ENCODE measurements at regions not wholly inside any gene's neighbourhood (a gene's known extent, or its start where the extent isn't known, plus 50 kb on each side); places are given as distances from the start of the nearest gene placed in this dataset.

DNA sequence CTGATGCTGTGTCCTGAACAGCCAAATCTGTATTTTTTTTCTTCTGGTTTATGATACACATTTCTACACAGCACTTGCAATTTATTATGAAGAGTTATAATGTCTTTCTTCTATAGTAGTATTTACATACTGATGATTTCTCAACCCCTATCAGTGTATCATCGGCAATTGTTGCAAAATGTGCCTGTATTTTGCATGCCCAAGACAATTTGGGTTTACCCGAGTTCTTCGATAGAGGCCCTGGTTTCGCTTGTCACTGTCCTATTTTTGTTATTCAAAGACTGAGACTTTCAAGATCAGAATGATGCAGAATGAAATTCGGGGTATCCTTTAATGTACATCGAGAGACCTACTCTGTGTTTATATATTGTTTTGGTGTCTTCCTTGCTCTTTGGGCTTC is 184.5 kb upstream of the PRSS58 start:
- DNase-seq (ENCODE audit: low read depth in 2 of 2): no peak
- H2AFZ ChIP-seq (ENCODE audit: low read length): no peak overlapping the region
- H3K4me2 ChIP-seq (ENCODE audit: extremely low read depth, insufficient read depth, low read length): no peak overlapping the region
- no peaks in the 10 kb centered on the region for H3K27me3 ChIP-seq (ENCODE audit: control insufficient read depth, insufficient read depth, low read length)
- no peaks in the 10 kb centered on the region for H3K9me3 ChIP-seq (ENCODE audit: control insufficient read depth, insufficient read depth, low read depth, low read length)
- no peak overlapping the region for H3K4me3 ChIP-seq (replicated peaks in 1 of 4; ENCODE audit: control extremely low read depth in 1 of 4, insufficient read depth in 1 of 4, low read depth in 3 of 4, low read length in 4 of 4)
- H3K36me3 ChIP-seq (ENCODE audit: control insufficient read depth, insufficient read depth, low read length): no peaks in the 10 kb centered on the region
- H3K4me1 ChIP-seq (ENCODE audit: control insufficient read depth, extremely low read depth, insufficient read depth, low read length): peaks cover 9% of the 10 kb centered on the region
- TF ChIP-seq, protein P1, sequence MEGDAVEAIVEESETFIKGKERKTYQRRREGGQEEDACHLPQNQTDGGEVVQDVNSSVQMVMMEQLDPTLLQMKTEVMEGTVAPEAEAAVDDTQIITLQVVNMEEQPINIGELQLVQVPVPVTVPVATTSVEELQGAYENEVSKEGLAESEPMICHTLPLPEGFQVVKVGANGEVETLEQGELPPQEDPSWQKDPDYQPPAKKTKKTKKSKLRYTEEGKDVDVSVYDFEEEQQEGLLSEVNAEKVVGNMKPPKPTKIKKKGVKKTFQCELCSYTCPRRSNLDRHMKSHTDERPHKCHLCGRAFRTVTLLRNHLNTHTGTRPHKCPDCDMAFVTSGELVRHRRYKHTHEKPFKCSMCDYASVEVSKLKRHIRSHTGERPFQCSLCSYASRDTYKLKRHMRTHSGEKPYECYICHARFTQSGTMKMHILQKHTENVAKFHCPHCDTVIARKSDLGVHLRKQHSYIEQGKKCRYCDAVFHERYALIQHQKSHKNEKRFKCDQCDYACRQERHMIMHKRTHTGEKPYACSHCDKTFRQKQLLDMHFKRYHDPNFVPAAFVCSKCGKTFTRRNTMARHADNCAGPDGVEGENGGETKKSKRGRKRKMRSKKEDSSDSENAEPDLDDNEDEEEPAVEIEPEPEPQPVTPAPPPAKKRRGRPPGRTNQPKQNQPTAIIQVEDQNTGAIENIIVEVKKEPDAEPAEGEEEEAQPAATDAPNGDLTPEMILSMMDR (conservative IDR thresholded peaks at IDR 0.05 in 1 of 2, IDR thresholded peaks at IDR 0.05 in 1 of 2; ENCODE audit: low read depth in 1 of 2, low read length in 2 of 2): no peak
- no peak for TF ChIP-seq EZH2 (IDR thresholded peaks at IDR 0.05; ENCODE audit: low read length, missing control alignments)
- no peak overlapping the region for H3K27ac ChIP-seq (ENCODE audit: insufficient read depth, low read length)
- no peaks in the 10 kb centered on the region for H3K79me2 ChIP-seq (ENCODE audit: control insufficient read depth, insufficient read depth, low read length)
- no peak overlapping the region for H3K9ac ChIP-seq (ENCODE audit: insufficient read depth, low read length)
- no peaks in the 10 kb centered on the region for H4K20me1 ChIP-seq (ENCODE audit: control insufficient read depth, extremely low read depth, insufficient read depth, low read length)

DNA sequence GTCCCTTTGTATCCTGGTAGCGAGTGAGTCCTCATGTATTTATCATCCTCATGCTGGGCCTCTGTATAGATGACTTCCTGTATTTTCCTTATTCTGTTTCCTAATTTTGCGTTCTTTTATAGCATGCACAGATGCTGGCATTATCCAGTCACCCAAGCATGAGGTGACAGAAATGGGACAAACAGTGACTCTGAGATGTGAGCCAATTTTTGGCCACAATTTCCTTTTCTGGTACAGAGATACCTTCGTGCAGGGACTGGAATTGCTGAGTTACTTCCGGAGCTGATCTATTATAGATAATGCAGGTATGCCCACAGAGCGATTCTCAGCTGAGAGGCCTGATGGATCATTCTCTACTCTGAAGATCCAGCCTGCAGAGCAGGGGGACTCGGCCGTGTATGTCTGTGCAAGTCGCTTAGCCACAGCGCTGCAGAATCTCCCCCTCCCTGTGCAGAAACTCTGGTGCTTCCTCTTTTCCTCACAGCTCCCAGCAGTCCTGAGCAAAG is 183.1 kb upstream of the PRSS58 start:
- Histone ChIP-seq H2AFZ (ENCODE audit: low read length) (no peak overlapping the region), H3K9ac (ENCODE audit: insufficient read depth, low read length) (no peak overlapping the region), H3K27me3 (ENCODE audit: control insufficient read depth, insufficient read depth, low read length) (no peaks in the 10 kb centered on the region), H4K20me1 (ENCODE audit: control insufficient read depth, extremely low read depth, insufficient read depth, low read length) (no peaks in the 10 kb centered on the region), H3K4me1 (ENCODE audit: control insufficient read depth, extremely low read depth, insufficient read depth, low read length) (peaks cover 9% of the 10 kb centered on the region), H3K4me2 (ENCODE audit: extremely low read depth, insufficient read depth, low read length) (peak overlapping the region; percentile 38), H3K9me3 (ENCODE audit: control insufficient read depth, insufficient read depth, low read depth, low read length) (no peaks in the 10 kb centered on the region), H3K79me2 (ENCODE audit: control insufficient read depth, insufficient read depth, low read length) (no peaks in the 10 kb centered on the region), H3K36me3 (ENCODE audit: control insufficient read depth, insufficient read depth, low read length) (no peaks in the 10 kb centered on the region), H3K27ac (ENCODE audit: insufficient read depth, low read length) (peak overlapping the region; percentile 43), H3K4me3 (replicated peaks in 1 of 4; ENCODE audit: control extremely low read depth in 1 of 4, insufficient read depth in 1 of 4, low read depth in 3 of 4, low read length in 4 of 4) (no peak overlapping the region)
- TF ChIP-seq, protein P1 (conservative IDR thresholded peaks at IDR 0.05 in 1 of 2, IDR thresholded peaks at IDR 0.05 in 1 of 2; ENCODE audit: low read depth in 1 of 2, low read length in 2 of 2): no peak
- no peak for TF ChIP-seq EZH2 (IDR thresholded peaks at IDR 0.05; ENCODE audit: low read length, missing control alignments)
- DNase-seq (ENCODE audit: low read depth in 2 of 2): no peak

DNA sequence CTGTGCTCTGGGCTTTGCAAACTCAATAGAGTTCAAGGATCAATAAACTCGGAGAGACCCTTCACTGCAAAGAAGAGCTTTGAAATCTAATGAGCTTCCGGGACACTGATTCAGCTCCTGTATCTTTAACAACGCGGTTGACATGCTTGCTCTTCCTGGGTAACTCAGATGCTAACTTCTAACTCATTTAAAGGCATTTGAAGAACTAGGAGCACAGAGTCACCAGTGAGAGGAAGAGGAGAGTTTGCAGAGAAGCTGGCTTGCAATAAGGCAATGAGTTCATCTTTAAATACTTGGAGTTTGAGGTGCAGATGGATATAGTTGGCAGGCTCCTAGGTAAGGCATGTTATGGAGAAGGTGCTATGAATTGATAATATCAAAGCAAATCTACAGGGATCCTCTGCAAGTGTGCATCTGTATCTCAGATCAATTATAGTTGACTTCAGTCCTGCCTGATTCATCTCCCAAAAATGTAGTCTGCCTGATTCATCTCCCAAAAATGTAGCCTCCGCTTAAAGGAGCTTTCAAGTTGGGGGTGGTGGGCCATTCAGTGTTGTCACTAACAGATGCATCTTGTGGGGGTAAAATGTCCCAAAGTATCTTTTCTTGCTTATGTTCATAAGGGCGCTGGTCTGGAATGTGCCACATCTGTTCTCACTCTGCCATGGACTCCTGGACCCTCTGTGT is 182.5 kb upstream of the PRSS58 start:
- no peaks in the 10 kb centered on the region for H3K9me3 ChIP-seq (ENCODE audit: control insufficient read depth, insufficient read depth, low read depth, low read length)
- H3K36me3 ChIP-seq (ENCODE audit: control insufficient read depth, insufficient read depth, low read length): no peaks in the 10 kb centered on the region
- no peaks in the 10 kb centered on the region for H3K79me2 ChIP-seq (ENCODE audit: control insufficient read depth, insufficient read depth, low read length)
- no peak overlapping the region for H3K4me3 ChIP-seq (replicated peaks in 1 of 4; ENCODE audit: control extremely low read depth in 1 of 4, insufficient read depth in 1 of 4, low read depth in 3 of 4, low read length in 4 of 4)
- peak; percentile 76 to 89 for DNase-seq (ENCODE audit: low read depth in 2 of 2)
- no peak overlapping the region for H3K9ac ChIP-seq (ENCODE audit: insufficient read depth, low read length)
- peaks cover 9% of the 10 kb centered on the region for H3K4me1 ChIP-seq (ENCODE audit: control insufficient read depth, extremely low read depth, insufficient read depth, low read length)
- H2AFZ ChIP-seq (ENCODE audit: low read length): no peak overlapping the region
- TF ChIP-seq EZH2 (IDR thresholded peaks at IDR 0.05; ENCODE audit: low read length, missing control alignments): no peak
- TF ChIP-seq, protein P1 (conservative IDR thresholded peaks at IDR 0.05 in 1 of 2, IDR thresholded peaks at IDR 0.05 in 1 of 2; ENCODE audit: low read depth in 1 of 2, low read length in 2 of 2): no peak
- no peaks in the 10 kb centered on the region for H4K20me1 ChIP-seq (ENCODE audit: control insufficient read depth, extremely low read depth, insufficient read depth, low read length)
- H3K4me2 ChIP-seq (ENCODE audit: extremely low read depth, insufficient read depth, low read length): peak overlapping the region; percentile 46
- H3K27me3 ChIP-seq (ENCODE audit: control insufficient read depth, insufficient read depth, low read length): no peaks in the 10 kb centered on the region
- peak overlapping the region; percentile 43 for H3K27ac ChIP-seq (ENCODE audit: insufficient read depth, low read length)
